K562 (cell line): ENCODE measurements at regions not wholly inside any gene's neighbourhood (a gene's known extent, or its start where the extent isn't known, plus 50 kb on each side); places are given as distances from the start of the nearest gene placed in this dataset.
A peak's percentile ranks its signal among the peaks of the same experiment; 100 is the strongest.

ENCODE experiments used
- HNRNPH1 ChIP-seq: fragments of 200-400 bp; formaldehyde crosslinking; optimal IDR thresholded peaks from 2 replicates; pipeline ENCODE3; 2017; ENCODE audit warnings: low read depth, mild to moderate bottlenecking, low read length, moderate library complexity
- ILF3 ChIP-seq: fragments of 450-650 bp; IDR thresholded peaks from 2 replicates; pipeline ENCODE4 v1.6.1; 2018; ENCODE audit warnings: antibody characterized with exemption, mild to moderate bottlenecking, moderate library complexity, borderline replicate concordance
- L3MBTL2 ChIP-seq: fragments of 450-650 bp; IDR thresholded peaks from 2 replicates; pipeline ENCODE4 v1.6.1; 2016; ENCODE audit warnings: mild to moderate bottlenecking, moderate library complexity
- MBD2 ChIP-seq: sonication (generic); IDR thresholded peaks from 2 replicates; pipeline ENCODE4 v1.6.1; 2016; ENCODE audit warnings: low read depth, borderline replicate concordance
- NCOA6 ChIP-seq: fragments of 450-650 bp; IDR thresholded peaks from 2 replicates; pipeline ENCODE4 v1.6.1; 2017; ENCODE audit warnings: mild to moderate bottlenecking
- PATZ1 ChIP-seq: fragments of 250-450 bp; sonication (Bioruptor Pico); IDR thresholded peaks from 2 replicates; pipeline ENCODE4 v1.5.0; 2020; ENCODE audit warnings: mild to moderate bottlenecking, borderline replicate concordance
- RAD21 ChIP-seq, 2 experiments: fragments of 250-450 bp in 1 of 2; fragments of 450-650 bp in 1 of 2; sonication (Bioruptor Pico) in 1 of 2; formaldehyde crosslinking in 1 of 2; IDR thresholded peaks in 1 of 2; conservative IDR thresholded peaks in 1 of 2; 2 replicates each; pipeline versions ENCODE4 v1.4.0 to v1.8.0; 2020 to 2022; ENCODE audit warnings: mild to moderate bottlenecking in 2 of 2, moderate library complexity in 1 of 2
- ZKSCAN8 ChIP-seq: fragments of 200-800 bp; sonication (Bioruptor generic); IDR thresholded peaks from 2 replicates; pipeline ENCODE4 v1.6.1; 2016; ENCODE audit warnings: missing genetic modification characterization, missing compliant biosample characterization
- ZNF165 ChIP-seq: fragments of 250-450 bp; sonication (Bioruptor Pico); IDR thresholded peaks from 2 replicates; pipeline ENCODE4 v1.4.0; 2020; ENCODE audit warnings: borderline replicate concordance
- ZNF347 ChIP-seq: fragments of 450-650 bp; formaldehyde crosslinking; IDR thresholded peaks from 2 replicates; pipeline ENCODE4 v1.4.0; 2020; ENCODE audit warnings: low read depth, mild to moderate bottlenecking, moderate library complexity
- ZNF354B ChIP-seq: fragments of 250-450 bp; sonication (Bioruptor Pico); IDR thresholded peaks from 2 replicates; pipeline ENCODE4 v1.4.0; 2020
- ZNF41 ChIP-seq: fragments of 250-450 bp; sonication (Bioruptor Pico); conservative IDR thresholded peaks from 2 replicates; pipeline ENCODE4 v1.4.0; 2020; ENCODE audit warnings: mild to moderate bottlenecking
- ZNF589 ChIP-seq: fragments of 200-800 bp; sonication (Bioruptor generic); IDR thresholded peaks from 2 replicates; pipeline ENCODE4 v1.6.1; 2016; ENCODE audit warnings: low read depth, missing genetic modification characterization, missing compliant biosample characterization
- TF ChIP-seq, protein P1 (sequence below), 3 experiments: fragments of 200-800 bp in 1 of 3; sonication (Bioruptor generic) in 1 of 3; sonication (generic) in 1 of 3; formaldehyde crosslinking in 1 of 3; IDR thresholded peaks; 2 replicates each; pipeline versions ENCODE4 v1.6.1 to v1.8.0; 2016 to 2022; ENCODE audit warnings: mild to moderate bottlenecking in 2 of 3, missing compliant biosample characterization in 2 of 3, missing genetic modification characterization in 2 of 3, missing genetic modification reagents in 1 of 3
- TF ChIP-seq, protein P2 (sequence below), 2 experiments: IDR thresholded peaks in 1 of 2; conservative IDR thresholded peaks in 1 of 2; 2 replicates each; pipeline ENCODE4 v1.6.1; 2016; ENCODE audit warnings: low read depth in 2 of 2, mild to moderate bottlenecking in 1 of 2, missing compliant biosample characterization in 1 of 2, missing genetic modification characterization in 1 of 2, moderate library complexity in 1 of 2
- TF ChIP-seq, protein P3 (sequence below): fragments of 250-450 bp; sonication (Bioruptor Pico); IDR thresholded peaks from 2 replicates; pipeline ENCODE4 v1.5.0; 2021; ENCODE audit warnings: mild to moderate bottlenecking, moderate library complexity

GRCh38 chr13:47178090-47178950 is 281.5 kb upstream of the HTR2A start (continued):
- TF ChIP-seq ZNF589 (CRISPR knock-in tag) (peak; percentile 63; the same call in 1 of the 2 replicates), ZNF354B (CRISPR knock-in tag) (0 out of 2 replicates have a peak, but pooled peaks have one; percentile 2), HNRNPH1 (no peak), NCOA6 (no peak), RAD21 (CRISPR knock-in tag; conservative IDR thresholded peaks at IDR 0.05 in 1 of 2, IDR thresholded peaks at IDR 0.05 in 1 of 2) (peak in 1 of 2 experiments; percentile 32; a peak in 3 of 4 replicates), ZNF347 (no peak), L3MBTL2 (no peak), PATZ1 (CRISPR knock-in tag) (no peak), ZNF41 (CRISPR knock-in tag) (0 out of 2 replicates have a peak, but pooled peaks have one; percentile 14), MBD2 (no peak), ZNF165 (no peak), ZKSCAN8 (CRISPR knock-in tag) (no peak), ILF3 (no peak)
- TF ChIP-seq, protein P1, sequence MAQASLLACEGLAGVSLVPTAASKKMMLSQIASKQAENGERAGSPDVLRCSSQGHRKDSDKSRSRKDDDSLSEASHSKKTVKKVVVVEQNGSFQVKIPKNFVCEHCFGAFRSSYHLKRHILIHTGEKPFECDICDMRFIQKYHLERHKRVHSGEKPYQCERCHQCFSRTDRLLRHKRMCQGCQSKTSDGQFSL (CRISPR knock-in tag; IDR thresholded peaks at IDR 0.05), result no peak
- TF ChIP-seq, protein P1 (tag; IDR thresholded peaks at IDR 0.05), result no peak
- TF ChIP-seq, protein P2, sequence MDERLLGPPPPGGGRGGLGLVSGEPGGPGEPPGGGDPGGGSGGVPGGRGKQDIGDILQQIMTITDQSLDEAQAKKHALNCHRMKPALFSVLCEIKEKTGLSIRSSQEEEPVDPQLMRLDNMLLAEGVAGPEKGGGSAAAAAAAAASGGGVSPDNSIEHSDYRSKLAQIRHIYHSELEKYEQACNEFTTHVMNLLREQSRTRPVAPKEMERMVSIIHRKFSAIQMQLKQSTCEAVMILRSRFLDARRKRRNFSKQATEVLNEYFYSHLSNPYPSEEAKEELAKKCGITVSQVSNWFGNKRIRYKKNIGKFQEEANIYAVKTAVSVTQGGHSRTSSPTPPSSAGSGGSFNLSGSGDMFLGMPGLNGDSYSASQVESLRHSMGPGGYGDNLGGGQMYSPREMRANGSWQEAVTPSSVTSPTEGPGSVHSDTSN (CRISPR knock-in tag; IDR thresholded peaks at IDR 0.05; ENCODE audit: low read depth), result no peak
- TF ChIP-seq, protein P2 (tag; conservative IDR thresholded peaks at IDR 0.05; ENCODE audit: low read depth), result no peak
- TF ChIP-seq, protein P3, sequence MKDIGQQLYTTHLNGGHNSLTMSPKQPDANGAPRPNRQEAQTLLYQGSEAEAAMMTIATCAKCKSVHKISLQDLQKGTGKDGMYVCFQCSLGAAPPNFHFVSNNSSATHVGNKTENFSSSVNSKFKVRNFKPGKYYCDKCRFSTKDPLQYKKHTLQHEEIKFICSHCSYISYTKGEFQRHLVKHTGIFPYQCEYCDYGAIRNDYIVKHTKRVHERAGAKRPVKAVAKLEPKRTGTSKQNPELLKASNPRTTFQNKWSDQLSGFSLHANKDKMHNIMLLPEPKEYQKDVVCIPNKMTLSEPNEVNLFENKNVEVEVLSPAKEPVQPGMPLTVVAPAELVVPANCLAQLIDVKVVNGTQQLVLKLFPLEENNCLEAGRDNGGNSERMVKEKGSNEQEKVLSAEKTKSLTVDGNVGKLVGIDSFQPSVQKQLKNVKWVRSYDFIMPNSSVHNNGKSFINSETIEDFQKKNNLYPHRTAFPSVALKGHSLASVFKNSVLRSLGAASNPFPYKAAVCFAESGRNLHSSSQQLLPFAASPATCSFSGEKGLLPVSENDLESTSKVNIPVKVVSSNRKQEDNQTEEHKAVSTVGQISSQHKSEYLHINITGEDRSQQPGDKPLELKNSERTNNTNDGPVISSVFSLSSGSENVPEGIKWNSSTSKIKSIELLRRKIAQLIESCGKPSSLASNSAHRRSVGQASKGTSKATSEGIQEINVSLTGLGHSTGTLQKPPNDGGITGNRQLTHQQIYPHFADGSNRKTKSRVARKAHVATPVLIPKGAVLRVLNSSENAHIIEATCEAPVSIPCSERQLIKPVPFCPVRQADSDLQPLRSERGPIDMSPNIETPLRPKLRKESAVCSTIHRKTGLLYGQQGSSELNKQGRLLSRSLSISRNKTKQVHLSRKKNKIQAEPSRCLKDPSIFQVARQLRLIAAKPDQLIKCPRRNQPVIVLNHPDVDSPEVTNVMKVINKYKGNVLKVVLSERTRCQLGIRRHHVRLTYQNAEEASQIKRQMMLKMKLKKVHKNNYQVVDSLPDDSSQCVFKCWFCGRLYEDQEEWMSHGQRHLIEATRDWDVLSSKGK (CRISPR knock-in tag), result no peak
